K562 (cell line): ENCODE measurements at regions not wholly inside any gene's neighbourhood (a gene's known extent, or its start where the extent isn't known, plus 50 kb on each side); places are given as distances from the start of the nearest gene placed in this dataset.
A peak's percentile ranks its signal among the peaks of the same experiment; 100 is the strongest.

Source experiments
- ARNT ChIP-seq, 2 experiments: fragments of 450-650 bp; IDR thresholded peaks; 2 replicates each; pipeline ENCODE4 v1.6.1; 2016; ENCODE audit warnings: mild to moderate bottlenecking in 1 of 2
- KAT2B ChIP-seq: IDR thresholded peaks from one replicate; pipeline ENCODE4 v1.6.1; 2012; ENCODE audit warnings: low read depth, mild to moderate bottlenecking, control low read depth, inconsistent platforms, low read length, moderate library complexity
- POLR3A ChIP-seq: IDR thresholded peaks from 2 replicates; pipeline ENCODE4 v1.6.1; 2011; ENCODE audit warnings: borderline replicate concordance, mild to moderate bottlenecking, moderate library complexity; ENCODE audit not compliant: insufficient read length, insufficient read depth; ENCODE audit errors: extremely low read depth
- RBBP5 ChIP-seq: fragments of 200-600 bp; sonication (generic); IDR thresholded peaks from 2 replicates; pipeline ENCODE4 v1.6.1; 2012; ENCODE audit warnings: borderline replicate concordance, mild to moderate bottlenecking, low read length, control low read depth, inconsistent platforms; ENCODE audit not compliant: insufficient read depth, poor library complexity, severe bottlenecking
- ZBTB17 ChIP-seq: fragments of 450-650 bp; formaldehyde crosslinking; IDR thresholded peaks from 2 replicates; pipeline ENCODE4 v1.4.0; 2020; ENCODE audit warnings: mild to moderate bottlenecking
- ZFP30 ChIP-seq: fragments of 250-450 bp; sonication (Bioruptor Pico); IDR thresholded peaks from 2 replicates; pipeline ENCODE4 v1.8.0; 2022; ENCODE audit warnings: moderate library complexity, mild to moderate bottlenecking, inconsistent platforms, borderline replicate concordance
- ZNF76 ChIP-seq: fragments of 250-450 bp; sonication (Bioruptor Pico); IDR thresholded peaks from 2 replicates; pipeline ENCODE4 v1.4.0; 2020; ENCODE audit warnings: mild to moderate bottlenecking, moderate library complexity, borderline replicate concordance
- TF ChIP-seq, protein P1 (sequence below): fragments of 200-600 bp; sonication (generic); IDR thresholded peaks from one replicate; pipeline ENCODE4 v1.6.1; 2012; ENCODE audit warnings: mild to moderate bottlenecking, low read depth, low read length, inconsistent platforms
- TF ChIP-seq, protein P2 (sequence below), 2 experiments: fragments of 450-650 bp; IDR thresholded peaks; 2 replicates each; pipeline ENCODE4 v1.6.1; 2018; ENCODE audit warnings: mild to moderate bottlenecking in 2 of 2, low read depth in 1 of 2; ENCODE audit not compliant: partially characterized antibody in 2 of 2
- TF ChIP-seq, protein P3 (sequence below): fragments of 450-650 bp; formaldehyde crosslinking; IDR thresholded peaks from 2 replicates; pipeline ENCODE4 v1.4.0; 2020; ENCODE audit warnings: mild to moderate bottlenecking, moderate library complexity

DNA sequence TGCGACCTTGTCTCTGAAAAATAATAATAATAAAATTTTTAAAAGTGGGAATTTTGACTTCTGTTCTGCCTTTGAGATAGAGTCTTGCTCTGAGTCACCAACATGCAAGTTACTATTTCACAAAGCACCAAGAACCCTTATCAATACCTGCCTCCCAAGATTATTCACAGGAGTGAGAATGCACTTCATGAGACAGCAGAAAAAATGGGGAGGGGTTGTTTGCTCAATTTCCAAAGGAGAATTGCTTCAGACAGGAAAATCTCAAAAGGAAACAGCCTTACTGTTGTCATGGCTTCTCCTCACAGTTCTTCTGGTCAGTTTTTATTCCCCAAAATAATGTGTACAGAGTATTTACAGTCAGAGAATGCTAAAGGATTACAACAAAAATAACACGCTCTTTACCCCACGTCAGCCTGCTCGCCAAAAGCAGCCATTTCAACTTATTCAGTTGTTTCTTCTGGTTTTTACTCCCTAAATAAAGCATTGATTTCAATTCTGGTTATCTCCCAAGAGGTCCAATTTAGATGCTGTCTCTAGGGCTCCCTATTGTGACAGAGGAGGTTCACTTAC lies 89.0 kb downstream of the PPCDC start (continued):
- TF ChIP-seq, protein P1, sequence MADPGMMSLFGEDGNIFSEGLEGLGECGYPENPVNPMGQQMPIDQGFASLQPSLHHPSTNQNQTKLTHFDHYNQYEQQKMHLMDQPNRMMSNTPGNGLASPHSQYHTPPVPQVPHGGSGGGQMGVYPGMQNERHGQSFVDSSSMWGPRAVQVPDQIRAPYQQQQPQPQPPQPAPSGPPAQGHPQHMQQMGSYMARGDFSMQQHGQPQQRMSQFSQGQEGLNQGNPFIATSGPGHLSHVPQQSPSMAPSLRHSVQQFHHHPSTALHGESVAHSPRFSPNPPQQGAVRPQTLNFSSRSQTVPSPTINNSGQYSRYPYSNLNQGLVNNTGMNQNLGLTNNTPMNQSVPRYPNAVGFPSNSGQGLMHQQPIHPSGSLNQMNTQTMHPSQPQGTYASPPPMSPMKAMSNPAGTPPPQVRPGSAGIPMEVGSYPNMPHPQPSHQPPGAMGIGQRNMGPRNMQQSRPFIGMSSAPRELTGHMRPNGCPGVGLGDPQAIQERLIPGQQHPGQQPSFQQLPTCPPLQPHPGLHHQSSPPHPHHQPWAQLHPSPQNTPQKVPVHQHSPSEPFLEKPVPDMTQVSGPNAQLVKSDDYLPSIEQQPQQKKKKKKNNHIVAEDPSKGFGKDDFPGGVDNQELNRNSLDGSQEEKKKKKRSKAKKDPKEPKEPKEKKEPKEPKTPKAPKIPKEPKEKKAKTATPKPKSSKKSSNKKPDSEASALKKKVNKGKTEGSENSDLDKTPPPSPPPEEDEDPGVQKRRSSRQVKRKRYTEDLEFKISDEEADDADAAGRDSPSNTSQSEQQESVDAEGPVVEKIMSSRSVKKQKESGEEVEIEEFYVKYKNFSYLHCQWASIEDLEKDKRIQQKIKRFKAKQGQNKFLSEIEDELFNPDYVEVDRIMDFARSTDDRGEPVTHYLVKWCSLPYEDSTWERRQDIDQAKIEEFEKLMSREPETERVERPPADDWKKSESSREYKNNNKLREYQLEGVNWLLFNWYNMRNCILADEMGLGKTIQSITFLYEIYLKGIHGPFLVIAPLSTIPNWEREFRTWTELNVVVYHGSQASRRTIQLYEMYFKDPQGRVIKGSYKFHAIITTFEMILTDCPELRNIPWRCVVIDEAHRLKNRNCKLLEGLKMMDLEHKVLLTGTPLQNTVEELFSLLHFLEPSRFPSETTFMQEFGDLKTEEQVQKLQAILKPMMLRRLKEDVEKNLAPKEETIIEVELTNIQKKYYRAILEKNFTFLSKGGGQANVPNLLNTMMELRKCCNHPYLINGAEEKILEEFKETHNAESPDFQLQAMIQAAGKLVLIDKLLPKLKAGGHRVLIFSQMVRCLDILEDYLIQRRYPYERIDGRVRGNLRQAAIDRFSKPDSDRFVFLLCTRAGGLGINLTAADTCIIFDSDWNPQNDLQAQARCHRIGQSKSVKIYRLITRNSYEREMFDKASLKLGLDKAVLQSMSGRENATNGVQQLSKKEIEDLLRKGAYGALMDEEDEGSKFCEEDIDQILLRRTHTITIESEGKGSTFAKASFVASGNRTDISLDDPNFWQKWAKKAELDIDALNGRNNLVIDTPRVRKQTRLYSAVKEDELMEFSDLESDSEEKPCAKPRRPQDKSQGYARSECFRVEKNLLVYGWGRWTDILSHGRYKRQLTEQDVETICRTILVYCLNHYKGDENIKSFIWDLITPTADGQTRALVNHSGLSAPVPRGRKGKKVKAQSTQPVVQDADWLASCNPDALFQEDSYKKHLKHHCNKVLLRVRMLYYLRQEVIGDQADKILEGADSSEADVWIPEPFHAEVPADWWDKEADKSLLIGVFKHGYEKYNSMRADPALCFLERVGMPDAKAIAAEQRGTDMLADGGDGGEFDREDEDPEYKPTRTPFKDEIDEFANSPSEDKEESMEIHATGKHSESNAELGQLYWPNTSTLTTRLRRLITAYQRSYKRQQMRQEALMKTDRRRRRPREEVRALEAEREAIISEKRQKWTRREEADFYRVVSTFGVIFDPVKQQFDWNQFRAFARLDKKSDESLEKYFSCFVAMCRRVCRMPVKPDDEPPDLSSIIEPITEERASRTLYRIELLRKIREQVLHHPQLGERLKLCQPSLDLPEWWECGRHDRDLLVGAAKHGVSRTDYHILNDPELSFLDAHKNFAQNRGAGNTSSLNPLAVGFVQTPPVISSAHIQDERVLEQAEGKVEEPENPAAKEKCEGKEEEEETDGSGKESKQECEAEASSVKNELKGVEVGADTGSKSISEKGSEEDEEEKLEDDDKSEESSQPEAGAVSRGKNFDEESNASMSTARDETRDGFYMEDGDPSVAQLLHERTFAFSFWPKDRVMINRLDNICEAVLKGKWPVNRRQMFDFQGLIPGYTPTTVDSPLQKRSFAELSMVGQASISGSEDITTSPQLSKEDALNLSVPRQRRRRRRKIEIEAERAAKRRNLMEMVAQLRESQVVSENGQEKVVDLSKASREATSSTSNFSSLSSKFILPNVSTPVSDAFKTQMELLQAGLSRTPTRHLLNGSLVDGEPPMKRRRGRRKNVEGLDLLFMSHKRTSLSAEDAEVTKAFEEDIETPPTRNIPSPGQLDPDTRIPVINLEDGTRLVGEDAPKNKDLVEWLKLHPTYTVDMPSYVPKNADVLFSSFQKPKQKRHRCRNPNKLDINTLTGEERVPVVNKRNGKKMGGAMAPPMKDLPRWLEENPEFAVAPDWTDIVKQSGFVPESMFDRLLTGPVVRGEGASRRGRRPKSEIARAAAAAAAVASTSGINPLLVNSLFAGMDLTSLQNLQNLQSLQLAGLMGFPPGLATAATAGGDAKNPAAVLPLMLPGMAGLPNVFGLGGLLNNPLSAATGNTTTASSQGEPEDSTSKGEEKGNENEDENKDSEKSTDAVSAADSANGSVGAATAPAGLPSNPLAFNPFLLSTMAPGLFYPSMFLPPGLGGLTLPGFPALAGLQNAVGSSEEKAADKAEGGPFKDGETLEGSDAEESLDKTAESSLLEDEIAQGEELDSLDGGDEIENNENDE = no peak
- TF ChIP-seq POLR3A = no peak
- no peak for TF ChIP-seq ZBTB17
- no peak for TF ChIP-seq KAT2B
- no peak for TF ChIP-seq RBBP5
- no peak for TF ChIP-seq ZNF76
- TF ChIP-seq ARNT (IDR thresholded peaks at IDR 0.05) = 0 out of 4 replicates have a peak, but pooled peaks of 1 of the 2 experiments have one; percentile 56
- TF ChIP-seq, protein P2, sequence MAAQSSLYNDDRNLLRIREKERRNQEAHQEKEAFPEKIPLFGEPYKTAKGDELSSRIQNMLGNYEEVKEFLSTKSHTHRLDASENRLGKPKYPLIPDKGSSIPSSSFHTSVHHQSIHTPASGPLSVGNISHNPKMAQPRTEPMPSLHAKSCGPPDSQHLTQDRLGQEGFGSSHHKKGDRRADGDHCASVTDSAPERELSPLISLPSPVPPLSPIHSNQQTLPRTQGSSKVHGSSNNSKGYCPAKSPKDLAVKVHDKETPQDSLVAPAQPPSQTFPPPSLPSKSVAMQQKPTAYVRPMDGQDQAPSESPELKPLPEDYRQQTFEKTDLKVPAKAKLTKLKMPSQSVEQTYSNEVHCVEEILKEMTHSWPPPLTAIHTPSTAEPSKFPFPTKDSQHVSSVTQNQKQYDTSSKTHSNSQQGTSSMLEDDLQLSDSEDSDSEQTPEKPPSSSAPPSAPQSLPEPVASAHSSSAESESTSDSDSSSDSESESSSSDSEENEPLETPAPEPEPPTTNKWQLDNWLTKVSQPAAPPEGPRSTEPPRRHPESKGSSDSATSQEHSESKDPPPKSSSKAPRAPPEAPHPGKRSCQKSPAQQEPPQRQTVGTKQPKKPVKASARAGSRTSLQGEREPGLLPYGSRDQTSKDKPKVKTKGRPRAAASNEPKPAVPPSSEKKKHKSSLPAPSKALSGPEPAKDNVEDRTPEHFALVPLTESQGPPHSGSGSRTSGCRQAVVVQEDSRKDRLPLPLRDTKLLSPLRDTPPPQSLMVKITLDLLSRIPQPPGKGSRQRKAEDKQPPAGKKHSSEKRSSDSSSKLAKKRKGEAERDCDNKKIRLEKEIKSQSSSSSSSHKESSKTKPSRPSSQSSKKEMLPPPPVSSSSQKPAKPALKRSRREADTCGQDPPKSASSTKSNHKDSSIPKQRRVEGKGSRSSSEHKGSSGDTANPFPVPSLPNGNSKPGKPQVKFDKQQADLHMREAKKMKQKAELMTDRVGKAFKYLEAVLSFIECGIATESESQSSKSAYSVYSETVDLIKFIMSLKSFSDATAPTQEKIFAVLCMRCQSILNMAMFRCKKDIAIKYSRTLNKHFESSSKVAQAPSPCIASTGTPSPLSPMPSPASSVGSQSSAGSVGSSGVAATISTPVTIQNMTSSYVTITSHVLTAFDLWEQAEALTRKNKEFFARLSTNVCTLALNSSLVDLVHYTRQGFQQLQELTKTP (IDR thresholded peaks at IDR 0.05; ENCODE audit: low read depth in 1 of 2, partially characterized antibody in 2 of 2) = peak in 1 of 2 experiments; percentile 24
- TF ChIP-seq, protein P3, sequence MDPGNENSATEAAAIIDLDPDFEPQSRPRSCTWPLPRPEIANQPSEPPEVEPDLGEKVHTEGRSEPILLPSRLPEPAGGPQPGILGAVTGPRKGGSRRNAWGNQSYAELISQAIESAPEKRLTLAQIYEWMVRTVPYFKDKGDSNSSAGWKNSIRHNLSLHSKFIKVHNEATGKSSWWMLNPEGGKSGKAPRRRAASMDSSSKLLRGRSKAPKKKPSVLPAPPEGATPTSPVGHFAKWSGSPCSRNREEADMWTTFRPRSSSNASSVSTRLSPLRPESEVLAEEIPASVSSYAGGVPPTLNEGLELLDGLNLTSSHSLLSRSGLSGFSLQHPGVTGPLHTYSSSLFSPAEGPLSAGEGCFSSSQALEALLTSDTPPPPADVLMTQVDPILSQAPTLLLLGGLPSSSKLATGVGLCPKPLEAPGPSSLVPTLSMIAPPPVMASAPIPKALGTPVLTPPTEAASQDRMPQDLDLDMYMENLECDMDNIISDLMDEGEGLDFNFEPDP = no peak
- TF ChIP-seq ZFP30 (CRISPR knock-in tag) = no peak
